Heart left ventricle (tissue), 13 donors: ENCODE measurements at regions not wholly inside any gene's neighbourhood (a gene's known extent, or its start where the extent isn't known, plus 50 kb on each side); places are given as distances from the start of the nearest gene placed in this dataset.

ENCODE experiments used
- POLR2A ChIP-seq, 2 donors: fragments of 450-650 bp; IDR thresholded peaks; one replicate each; pipeline ENCODE4 v1.6.1; 2017; ENCODE audit warnings: antibody characterized with exemption in 2 of 2, mild to moderate bottlenecking in 2 of 2, moderate library complexity in 2 of 2
- TF ChIP-seq, protein P1 (sequence below), 12 donors: fragments of 200-600 bp; sonication (generic) in 4 of 12; IDR thresholded peaks; one replicate each; pipeline versions ENCODE4 v1.5.0 to v1.8.0; 2018 to 2022; ENCODE audit warnings: antibody characterized with exemption in 12 of 12, mild to moderate bottlenecking in 5 of 12
- donor health status: ischemic (EF 13 %, LVEDD 7.1; RV severe dilation, severe dysfunction).
- donor health status: DM: no; HTN: yes; CAD: no.
- donor health status: DM: no; HTN: no; CAD: no.
- donor health status: ischemic (EF 25% LVEDD 6.9; RV normal size, moderate dysfunction).
- donor health status: ischemic (EF 25% LVEDD 5.7; RV mildly dilated, moderate dysfunction).
- donor health status: ischemic (EF 35%, LVEDD 5.7; RV mildly dilated, moderate dysfunction).
- donor health status: nonischemic (EF 11% LVEDD 7.7; RV severe dilation, severe dysfunction).
- donor health status: DM: yes; HTN: yes; CAD: no.
- donor health status: PGD.
- donor health status: ischemic (EF 29% LVEDD 5.4; RV normal size, mild dysfunction).
- donor health status: nonischemic (EF 23%, LVEDD 6.1; RV moderate dilation, normal function).

DNA sequence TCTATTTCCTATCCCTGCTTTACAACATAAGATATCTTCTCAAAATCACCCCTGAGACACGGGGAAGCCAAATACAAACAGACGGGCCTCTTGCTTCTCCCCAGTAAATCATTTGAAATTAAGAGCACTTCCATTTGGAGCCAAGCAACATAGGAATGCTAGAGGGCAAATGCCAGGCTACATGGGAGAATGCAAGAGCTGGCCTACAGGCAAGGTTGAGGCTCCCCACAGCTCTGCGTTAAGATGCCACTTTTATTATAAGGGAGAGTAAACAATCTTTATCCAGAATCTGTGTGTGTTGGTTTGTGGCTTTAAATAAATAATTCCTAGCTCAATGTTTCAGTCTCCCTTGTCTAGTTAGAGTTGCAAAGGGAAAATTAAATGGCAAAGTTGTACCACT is 305.1 kb upstream of the KCNH8 start:
- TF ChIP-seq, protein P1, sequence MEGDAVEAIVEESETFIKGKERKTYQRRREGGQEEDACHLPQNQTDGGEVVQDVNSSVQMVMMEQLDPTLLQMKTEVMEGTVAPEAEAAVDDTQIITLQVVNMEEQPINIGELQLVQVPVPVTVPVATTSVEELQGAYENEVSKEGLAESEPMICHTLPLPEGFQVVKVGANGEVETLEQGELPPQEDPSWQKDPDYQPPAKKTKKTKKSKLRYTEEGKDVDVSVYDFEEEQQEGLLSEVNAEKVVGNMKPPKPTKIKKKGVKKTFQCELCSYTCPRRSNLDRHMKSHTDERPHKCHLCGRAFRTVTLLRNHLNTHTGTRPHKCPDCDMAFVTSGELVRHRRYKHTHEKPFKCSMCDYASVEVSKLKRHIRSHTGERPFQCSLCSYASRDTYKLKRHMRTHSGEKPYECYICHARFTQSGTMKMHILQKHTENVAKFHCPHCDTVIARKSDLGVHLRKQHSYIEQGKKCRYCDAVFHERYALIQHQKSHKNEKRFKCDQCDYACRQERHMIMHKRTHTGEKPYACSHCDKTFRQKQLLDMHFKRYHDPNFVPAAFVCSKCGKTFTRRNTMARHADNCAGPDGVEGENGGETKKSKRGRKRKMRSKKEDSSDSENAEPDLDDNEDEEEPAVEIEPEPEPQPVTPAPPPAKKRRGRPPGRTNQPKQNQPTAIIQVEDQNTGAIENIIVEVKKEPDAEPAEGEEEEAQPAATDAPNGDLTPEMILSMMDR (IDR thresholded peaks at IDR 0.05), result no peak
- no peak for TF ChIP-seq POLR2A (IDR thresholded peaks at IDR 0.05)
